GM23248 (cell line): ENCODE measurements at regions not wholly inside any gene's neighbourhood (a gene's known extent, or its start where the extent isn't known, plus 50 kb on each side); places are given as distances from the start of the nearest gene placed in this dataset.

Experiments used
- EZH2 ChIP-seq: fragments of 200-600 bp; sonication (generic); IDR thresholded peaks from 2 replicates; pipeline ENCODE4 v1.6.1; 2018; ENCODE audit warnings: antibody characterized with exemption, mild to moderate bottlenecking; ENCODE audit not compliant: insufficient read depth, poor library complexity, severe bottlenecking
- EZH2phosphoT487 ChIP-seq: fragments of 200-600 bp; sonication (generic); IDR thresholded peaks from 2 replicates; pipeline ENCODE4 v1.6.1; 2018; ENCODE audit warnings: antibody characterized with exemption, moderate library complexity, mild to moderate bottlenecking, low read depth; ENCODE audit not compliant: insufficient read depth

DNA sequence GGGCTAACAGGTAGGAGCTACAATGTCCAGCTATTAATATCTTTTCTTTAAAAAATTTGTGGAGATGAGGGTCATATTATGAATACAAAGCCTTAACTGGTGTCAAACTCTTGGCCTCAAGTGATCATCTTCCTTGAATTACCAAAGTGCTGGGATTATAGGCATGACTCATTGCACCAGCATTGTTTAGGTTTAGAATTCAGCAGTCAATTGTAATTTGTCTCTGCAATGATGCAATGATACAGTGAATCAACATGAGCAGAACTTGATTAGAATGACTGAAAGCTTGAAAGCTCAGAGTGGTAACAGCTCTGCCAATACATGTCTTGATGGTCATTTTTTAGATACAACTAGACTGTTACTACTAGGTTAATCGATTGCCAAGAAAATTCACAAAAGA lies 752.8 kb upstream of the MIR17HG start:
- TF ChIP-seq EZH2: no peak
- no peak for TF ChIP-seq EZH2phosphoT487
